ENCODE measurements at regions not wholly inside any gene's neighbourhood (a gene's known extent, or its start where the extent isn't known, plus 50 kb on each side); places are given as distances from the start of the nearest gene placed in this dataset.
"Not testable (repeated sequence)": the region's sequence is repeated elsewhere in the genome, so short reads cannot be mapped to it uniquely, and the experiment has no call there.

DNA sequence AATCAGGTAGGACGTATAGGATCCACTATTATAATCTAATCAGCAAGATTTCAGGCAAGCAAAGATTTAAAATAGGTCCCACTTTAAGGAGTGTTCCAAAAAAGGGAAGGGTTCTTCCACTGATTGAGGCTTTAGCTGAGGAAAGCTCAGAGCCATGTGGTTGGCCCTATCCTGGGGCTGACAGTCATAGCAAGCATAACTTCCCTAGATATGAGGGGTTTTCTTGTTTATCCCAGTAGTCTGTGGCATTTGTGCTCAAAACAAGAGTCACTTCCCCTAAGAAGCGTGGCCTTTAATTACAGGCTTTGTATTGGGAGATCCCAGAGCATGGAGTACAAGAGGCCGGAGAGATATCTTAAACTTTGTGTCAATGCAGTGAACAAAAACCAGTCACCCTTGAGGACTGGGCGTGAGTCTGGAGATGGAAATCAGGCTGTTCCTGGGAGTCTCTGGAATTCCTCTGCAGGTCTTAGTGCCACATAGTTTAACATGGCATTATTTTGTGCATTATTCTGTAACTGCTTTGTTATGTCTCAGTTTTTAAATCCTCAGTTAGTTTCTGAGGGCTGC is 136.9 kb upstream of the FBXO11 start:
- H3K27me3 ChIP-seq (ENCODE audit: control insufficient read depth, insufficient read depth, low read length): no peaks in the 10 kb centered on the region
- no peaks in the 10 kb centered on the region for H3K36me3 ChIP-seq (ENCODE audit: control insufficient read depth, insufficient read depth, low read length)
- H3K9me3 ChIP-seq (ENCODE audit: control insufficient read depth, low read depth, low read length): peaks cover 6% of the 10 kb centered on the region
- H3K4me1 ChIP-seq (ENCODE audit: control insufficient read depth, insufficient read depth, low read length): no peaks in the 10 kb centered on the region
- H3K27ac ChIP-seq (ENCODE audit: low read length): no peak overlapping the region
- DNase-seq: no peak
- WGBS (ENCODE audit: insufficient coverage, low lambda C conversion rate): no CpG with 5 or more reads among the region's 4 CpGs
- no peak overlapping the region for H3K4me3 ChIP-seq (ENCODE audit: low read length)

DNA sequence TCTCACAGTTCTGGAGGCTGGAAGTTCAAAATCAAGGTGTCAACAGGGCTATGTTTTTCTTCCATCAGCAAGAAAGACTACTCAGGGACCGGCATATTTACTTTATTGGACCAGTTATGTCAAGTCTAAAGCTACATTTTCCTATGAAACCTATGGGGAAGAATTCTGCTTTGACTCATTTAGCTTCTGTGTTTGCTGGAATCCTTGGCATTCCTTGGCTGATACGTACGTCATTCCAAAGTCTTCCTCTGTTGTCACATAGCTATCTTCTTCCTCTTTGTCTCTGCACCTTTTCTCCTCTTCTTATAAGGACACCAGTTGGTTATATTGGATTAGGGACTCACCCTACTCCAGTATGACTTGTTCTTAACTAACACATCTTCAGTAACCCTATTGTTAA is 137.4 kb upstream of the FBXO11 start:
- Histone ChIP-seq H3K4me1 (ENCODE audit: control insufficient read depth, insufficient read depth, low read length) (no peaks in the 10 kb centered on the region), H3K36me3 (ENCODE audit: control insufficient read depth, insufficient read depth, low read length) (no peaks in the 10 kb centered on the region), H3K4me3 (ENCODE audit: low read length) (no peak overlapping the region), H3K27ac (ENCODE audit: low read length) (no peak overlapping the region), H3K9me3 (ENCODE audit: control insufficient read depth, low read depth, low read length) (peaks cover 6% of the 10 kb centered on the region), H3K27me3 (ENCODE audit: control insufficient read depth, insufficient read depth, low read length) (no peaks in the 10 kb centered on the region)
- no peak for DNase-seq
- no CpG with 5 or more reads among the region's 3 CpGs for WGBS (ENCODE audit: insufficient coverage, low lambda C conversion rate)

DNA sequence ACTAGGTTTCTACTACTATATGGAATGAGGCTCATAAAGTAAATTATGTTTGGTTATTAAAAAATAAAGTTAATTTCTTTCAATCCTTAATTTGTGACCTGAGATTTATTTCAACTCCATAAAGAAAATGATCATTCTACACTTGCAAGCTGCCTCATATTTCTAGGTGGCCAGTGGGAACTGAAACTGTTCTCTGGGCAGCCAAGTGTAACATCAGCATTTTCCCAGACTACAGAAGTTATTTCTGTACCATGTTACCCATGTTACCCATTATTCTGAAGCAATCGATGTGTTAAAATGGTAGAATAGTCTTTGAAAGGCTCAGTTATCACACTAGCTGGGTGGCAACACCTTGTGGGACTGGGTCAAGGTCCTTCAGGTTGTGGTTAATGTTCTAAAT is 139.3 kb upstream of the FBXO11 start:
- no CpG with 5 or more reads among the region's 1 CpG for WGBS (ENCODE audit: insufficient coverage, low lambda C conversion rate)
- no peaks in the 10 kb centered on the region for H3K9me3 ChIP-seq (ENCODE audit: control insufficient read depth, low read depth, low read length)
- H3K36me3 ChIP-seq (ENCODE audit: control insufficient read depth, insufficient read depth, low read length): no peaks in the 10 kb centered on the region
- no peaks in the 10 kb centered on the region for H3K27me3 ChIP-seq (ENCODE audit: control insufficient read depth, insufficient read depth, low read length)
- no peaks in the 10 kb centered on the region for H3K4me1 ChIP-seq (ENCODE audit: control insufficient read depth, insufficient read depth, low read length)
- no peak overlapping the region for H3K27ac ChIP-seq (ENCODE audit: low read length)
- no peak overlapping the region for H3K4me3 ChIP-seq (ENCODE audit: low read length)
- no peak for DNase-seq

DNA sequence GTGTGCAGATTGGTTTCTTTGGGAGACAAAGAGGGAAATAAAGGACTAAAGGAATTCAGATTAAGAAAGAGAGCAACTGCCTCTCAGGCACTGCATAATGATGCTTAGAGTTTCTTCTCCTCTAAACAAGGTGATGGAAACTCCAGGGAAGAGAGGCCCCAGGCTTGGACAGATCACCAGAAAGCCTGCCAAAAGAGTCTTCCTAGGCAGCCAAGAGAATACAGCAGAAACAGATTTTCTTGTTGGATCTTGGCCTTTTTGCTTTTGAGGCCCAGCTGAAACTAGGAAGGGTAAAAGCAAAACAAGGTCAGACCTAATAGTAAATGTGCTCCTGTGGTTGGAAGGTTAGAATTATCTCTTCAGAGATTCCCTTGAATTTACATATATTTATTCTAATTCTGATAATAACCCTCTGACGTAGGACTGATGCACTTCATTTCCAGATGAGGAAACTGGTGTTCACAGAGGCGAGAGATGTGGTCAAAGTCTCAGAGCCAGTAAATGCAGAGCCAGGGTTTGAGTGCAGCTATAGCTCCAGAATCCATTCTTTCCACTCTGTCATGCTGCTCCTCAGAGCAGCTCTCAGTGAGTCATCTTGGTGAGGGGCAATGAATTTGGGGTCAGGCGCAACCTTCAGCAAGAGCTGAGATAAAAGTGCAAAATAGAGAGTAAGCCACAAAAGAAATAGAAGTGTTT is 142.3 kb upstream of the FBXO11 start:
- Histone ChIP-seq H3K4me1 (ENCODE audit: control insufficient read depth, insufficient read depth, low read length) (no peaks in the 10 kb centered on the region), H3K27ac (ENCODE audit: low read length) (no peak overlapping the region), H3K36me3 (ENCODE audit: control insufficient read depth, insufficient read depth, low read length) (no peaks in the 10 kb centered on the region), H3K4me3 (ENCODE audit: low read length) (no peak overlapping the region), H3K27me3 (ENCODE audit: control insufficient read depth, insufficient read depth, low read length) (no peaks in the 10 kb centered on the region), H3K9me3 (ENCODE audit: control insufficient read depth, low read depth, low read length) (no peaks in the 10 kb centered on the region)
- no CpG with 5 or more reads among the region's 3 CpGs for WGBS (ENCODE audit: insufficient coverage, low lambda C conversion rate)
- DNase-seq: no peak

DNA sequence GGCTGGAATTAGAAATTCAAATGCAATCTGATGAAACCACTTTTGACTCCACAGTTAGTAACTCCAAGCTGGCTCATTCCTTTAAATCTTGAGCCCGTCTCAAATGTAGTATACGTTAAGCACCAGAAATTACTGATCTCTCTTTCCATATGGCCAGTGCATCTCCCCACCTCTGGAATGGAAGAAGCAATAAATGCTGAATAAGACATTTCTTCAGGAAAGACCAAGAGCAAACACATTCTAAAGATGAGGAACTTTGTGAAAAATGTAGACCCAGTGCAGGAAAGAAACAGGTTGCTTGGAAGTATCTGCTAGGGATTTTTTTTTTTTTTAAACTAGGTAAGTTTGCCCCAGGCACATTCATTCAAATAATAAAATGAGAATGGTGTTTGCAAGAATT is 143.1 kb upstream of the FBXO11 start:
- no peaks in the 10 kb centered on the region for H3K9me3 ChIP-seq (ENCODE audit: control insufficient read depth, low read depth, low read length)
- H3K27me3 ChIP-seq (ENCODE audit: control insufficient read depth, insufficient read depth, low read length): no peaks in the 10 kb centered on the region
- no peak overlapping the region for H3K4me3 ChIP-seq (ENCODE audit: low read length)
- WGBS (ENCODE audit: insufficient coverage, low lambda C conversion rate): no CpG with 5 or more reads among the region's 2 CpGs
- no peak for DNase-seq
- H3K27ac ChIP-seq (ENCODE audit: low read length): no peak overlapping the region
- H3K36me3 ChIP-seq (ENCODE audit: control insufficient read depth, insufficient read depth, low read length): no peaks in the 10 kb centered on the region
- H3K4me1 ChIP-seq (ENCODE audit: control insufficient read depth, insufficient read depth, low read length): no peaks in the 10 kb centered on the region

DNA sequence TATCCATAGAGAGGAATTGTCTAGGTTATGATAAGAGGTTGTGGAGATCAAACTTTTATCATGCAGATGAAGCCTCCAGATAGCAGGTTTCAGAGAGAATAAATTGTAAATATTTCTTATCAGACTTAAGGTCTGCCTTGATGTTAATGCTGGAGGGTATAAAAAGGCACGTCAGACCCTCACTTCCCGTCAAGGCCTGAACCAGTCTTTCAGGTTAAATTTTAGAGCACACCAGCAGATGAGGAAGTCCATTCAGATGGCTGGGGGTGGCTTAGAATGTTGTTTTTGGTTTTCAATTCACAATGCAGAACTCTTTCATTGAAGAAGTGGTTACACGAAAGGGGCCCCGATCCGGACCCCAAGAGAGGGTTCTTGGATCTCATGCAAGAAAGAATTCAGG is 144.4 kb upstream of the FBXO11 start:
- no peak for DNase-seq
- no peak overlapping the region for H3K4me3 ChIP-seq (ENCODE audit: low read length)
- no peak overlapping the region for H3K27ac ChIP-seq (ENCODE audit: low read length)
- no peaks in the 10 kb centered on the region for H3K4me1 ChIP-seq (ENCODE audit: control insufficient read depth, insufficient read depth, low read length)
- no peaks in the 10 kb centered on the region for H3K36me3 ChIP-seq (ENCODE audit: control insufficient read depth, insufficient read depth, low read length)
- H3K27me3 ChIP-seq (ENCODE audit: control insufficient read depth, insufficient read depth, low read length): no peaks in the 10 kb centered on the region
- WGBS (ENCODE audit: insufficient coverage, low lambda C conversion rate): no CpG with 5 or more reads among the region's 5 CpGs
- H3K9me3 ChIP-seq (ENCODE audit: control insufficient read depth, low read depth, low read length): no peaks in the 10 kb centered on the region

DNA sequence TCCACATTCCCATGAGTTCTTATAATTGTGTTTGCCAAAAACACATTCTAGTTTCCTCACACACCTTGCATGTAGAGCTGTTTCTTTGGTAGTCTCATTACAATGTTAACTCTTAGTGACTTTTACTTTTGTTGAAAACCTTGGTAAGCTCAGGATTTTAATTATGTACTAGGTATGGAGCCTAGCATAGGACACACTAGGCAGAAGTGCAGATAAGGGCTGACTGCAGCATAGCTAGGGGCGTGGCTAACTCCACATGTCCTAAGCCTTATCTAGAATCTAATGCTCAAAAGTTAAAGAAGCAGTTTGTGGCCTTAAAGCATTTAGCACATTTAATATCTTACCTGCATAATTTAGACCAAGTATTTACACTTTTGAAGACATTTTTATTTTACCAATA is 153.7 kb upstream of the FBXO11 start:
- H3K27me3 ChIP-seq (ENCODE audit: control insufficient read depth, insufficient read depth, low read length): no peaks in the 10 kb centered on the region
- no peak for DNase-seq
- H3K4me3 ChIP-seq (ENCODE audit: low read length): no peak overlapping the region
- H3K27ac ChIP-seq (ENCODE audit: low read length): no peak overlapping the region
- H3K4me1 ChIP-seq (ENCODE audit: control insufficient read depth, insufficient read depth, low read length): no peaks in the 10 kb centered on the region
- H3K9me3 ChIP-seq (ENCODE audit: control insufficient read depth, low read depth, low read length): no peaks in the 10 kb centered on the region
- no peaks in the 10 kb centered on the region for H3K36me3 ChIP-seq (ENCODE audit: control insufficient read depth, insufficient read depth, low read length)
- no CpG with 5 or more reads among the region's 1 CpG for WGBS (ENCODE audit: insufficient coverage, low lambda C conversion rate)

DNA sequence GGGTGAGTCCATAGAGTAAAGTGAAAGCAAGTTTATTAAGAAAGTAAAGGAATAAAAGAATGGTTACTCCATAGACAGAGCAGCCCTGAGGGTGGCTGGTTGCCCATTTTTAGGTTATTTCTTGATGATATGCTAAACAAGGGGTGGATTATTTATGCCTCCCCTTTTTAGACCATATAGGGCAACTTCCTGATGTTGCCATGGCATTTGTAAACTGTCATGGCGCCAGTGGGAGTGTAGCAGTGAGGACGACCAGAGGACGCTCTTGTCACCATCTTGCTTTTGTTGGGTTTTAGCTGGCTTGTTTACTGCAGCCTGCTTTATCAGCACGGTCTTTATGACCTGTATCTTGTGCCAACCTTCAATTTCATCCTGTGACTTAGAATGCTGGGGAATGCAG is 155.4 kb upstream of the FBXO11 start:
- not testable (repeated sequence) for H3K27me3 ChIP-seq (ENCODE audit: control insufficient read depth, insufficient read depth, low read length); H3K4me3 ChIP-seq (ENCODE audit: low read length); H3K27ac ChIP-seq (ENCODE audit: low read length); H3K9me3 ChIP-seq (ENCODE audit: control insufficient read depth, low read depth, low read length); DNase-seq; H3K36me3 ChIP-seq (ENCODE audit: control insufficient read depth, insufficient read depth, low read length); H3K4me1 ChIP-seq (ENCODE audit: control insufficient read depth, insufficient read depth, low read length)
- no CpG with 5 or more reads among the region's 4 CpGs for WGBS (ENCODE audit: insufficient coverage, low lambda C conversion rate)

DNA sequence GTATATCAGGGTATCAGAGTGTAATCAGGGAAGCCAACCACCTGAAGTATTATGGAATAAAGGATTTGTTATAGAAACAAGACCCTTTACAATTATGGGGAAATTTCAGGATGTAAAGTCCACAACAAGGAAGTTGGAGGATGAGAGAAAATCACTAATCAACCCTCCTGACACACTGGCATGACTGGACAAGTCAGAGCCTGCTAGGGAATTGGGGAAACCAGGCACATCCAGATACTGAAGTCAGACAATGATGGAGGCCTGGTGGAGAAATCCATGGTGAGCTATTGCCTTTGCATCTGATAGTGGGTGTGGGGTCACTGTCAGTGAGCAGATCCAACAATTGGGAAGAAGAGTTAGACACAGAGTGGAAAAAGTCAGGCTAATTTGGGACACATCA is 158.8 kb upstream of the FBXO11 start:
- Histone ChIP-seq H3K27me3 (ENCODE audit: control insufficient read depth, insufficient read depth, low read length) (no peaks in the 10 kb centered on the region), H3K36me3 (ENCODE audit: control insufficient read depth, insufficient read depth, low read length) (no peaks in the 10 kb centered on the region), H3K4me1 (ENCODE audit: control insufficient read depth, insufficient read depth, low read length) (no peaks in the 10 kb centered on the region), H3K9me3 (ENCODE audit: control insufficient read depth, low read depth, low read length) (no peaks in the 10 kb centered on the region), H3K4me3 (ENCODE audit: low read length) (no peak overlapping the region), H3K27ac (ENCODE audit: low read length) (no peak overlapping the region)
- no peak for DNase-seq

DNA sequence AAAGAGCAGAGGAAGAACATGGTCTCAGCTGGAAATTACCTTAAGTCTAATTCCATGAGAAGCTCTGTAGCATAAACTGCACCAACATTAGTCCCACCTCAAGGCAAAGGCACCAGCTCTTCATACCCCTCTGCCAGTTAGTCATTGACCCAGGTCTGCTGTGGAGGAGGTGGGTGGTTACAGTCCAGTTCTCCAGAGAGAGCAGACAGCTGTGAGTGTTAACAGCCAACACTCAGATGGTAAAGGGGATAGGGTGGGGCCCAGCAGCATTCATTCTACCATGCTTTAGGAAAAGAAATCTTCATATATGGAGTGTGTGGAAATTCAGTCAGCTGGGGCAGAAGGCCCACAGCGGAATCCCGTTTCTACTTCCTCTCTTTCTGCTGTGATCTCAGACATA is 159.7 kb upstream of the FBXO11 start:
- no CpG with 5 or more reads among the region's 2 CpGs for WGBS (ENCODE audit: insufficient coverage, low lambda C conversion rate)
- DNase-seq: no peak
- Histone ChIP-seq H3K27ac (ENCODE audit: low read length) (no peak overlapping the region), H3K36me3 (ENCODE audit: control insufficient read depth, insufficient read depth, low read length) (no peaks in the 10 kb centered on the region), H3K9me3 (ENCODE audit: control insufficient read depth, low read depth, low read length) (no peaks in the 10 kb centered on the region), H3K4me3 (ENCODE audit: low read length) (no peak overlapping the region), H3K4me1 (ENCODE audit: control insufficient read depth, insufficient read depth, low read length) (no peaks in the 10 kb centered on the region), H3K27me3 (ENCODE audit: control insufficient read depth, insufficient read depth, low read length) (no peaks in the 10 kb centered on the region)

DNA sequence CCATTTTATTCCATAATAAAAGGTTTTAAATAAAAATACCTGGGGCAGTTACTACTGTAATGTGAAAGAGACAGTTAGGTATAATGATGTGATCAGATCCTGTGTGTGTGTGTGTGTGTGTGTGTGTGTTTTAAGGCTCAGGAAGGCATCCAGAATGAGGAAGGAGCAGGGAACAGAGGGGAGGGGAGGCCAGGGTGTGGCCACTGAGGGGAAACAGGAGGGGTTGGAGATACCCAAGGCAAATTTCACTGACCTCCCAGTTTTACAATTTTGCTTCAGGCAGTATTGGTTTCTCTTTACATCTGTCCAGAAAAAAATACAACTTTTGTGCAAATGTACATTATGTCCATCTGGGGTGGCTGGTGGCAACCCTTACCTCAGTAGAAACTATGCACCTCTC is 163.5 kb upstream of the FBXO11 start:
- Histone ChIP-seq H3K9me3 (ENCODE audit: control insufficient read depth, low read depth, low read length) (no peaks in the 10 kb centered on the region), H3K4me3 (ENCODE audit: low read length) (no peak overlapping the region), H3K36me3 (ENCODE audit: control insufficient read depth, insufficient read depth, low read length) (no peaks in the 10 kb centered on the region), H3K27ac (ENCODE audit: low read length) (no peak overlapping the region), H3K27me3 (ENCODE audit: control insufficient read depth, insufficient read depth, low read length) (peaks cover 3% of the 10 kb centered on the region), H3K4me1 (ENCODE audit: control insufficient read depth, insufficient read depth, low read length) (no peaks in the 10 kb centered on the region)
- DNase-seq: no peak
